GM21576 (cell line): ENCODE measurements at regions not wholly inside any gene's neighbourhood (a gene's known extent, or its start where the extent isn't known, plus 50 kb on each side); places are given as distances from the start of the nearest gene placed in this dataset.

Experiments
- ATAC-seq: cut with Tn5 transposase; IDR thresholded peaks from one replicate; pipeline ENCODE4 v1.9.1; 2021; ENCODE audit warnings: mild to moderate bottlenecking, moderate library complexity; ENCODE audit not compliant: unreplicated experiment

GRCh38 chr5:159422361-159422760, 92.1 kb upstream of the IL12B start:
- ATAC-seq, result no peak

DNA sequence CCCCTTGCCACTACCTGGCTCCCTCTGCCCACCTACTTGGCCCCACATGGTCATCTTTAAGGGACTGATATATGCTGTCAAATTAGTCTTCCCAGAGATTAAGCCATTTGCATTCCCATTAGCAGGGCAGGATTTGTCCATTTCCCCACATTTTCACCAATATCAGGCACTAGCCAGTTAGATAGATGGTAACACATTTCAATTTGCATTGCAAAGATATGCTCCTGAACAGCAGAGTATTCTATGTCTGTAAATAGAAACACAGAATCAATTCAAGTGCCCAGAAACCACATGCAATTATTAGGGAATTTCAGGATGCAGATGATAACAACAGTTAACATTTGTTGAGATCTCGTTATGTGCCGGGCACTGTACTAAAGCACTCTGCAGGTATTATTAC, 92.6 kb upstream of the IL12B start:
- no peak for ATAC-seq

GRCh38 chr5:159424123-159424522, 93.8 kb upstream of the IL12B start:
- no peak for ATAC-seq

GRCh38 chr5:159426694-159427093, 96.4 kb upstream of the IL12B start:
- ATAC-seq, result no peak

DNA sequence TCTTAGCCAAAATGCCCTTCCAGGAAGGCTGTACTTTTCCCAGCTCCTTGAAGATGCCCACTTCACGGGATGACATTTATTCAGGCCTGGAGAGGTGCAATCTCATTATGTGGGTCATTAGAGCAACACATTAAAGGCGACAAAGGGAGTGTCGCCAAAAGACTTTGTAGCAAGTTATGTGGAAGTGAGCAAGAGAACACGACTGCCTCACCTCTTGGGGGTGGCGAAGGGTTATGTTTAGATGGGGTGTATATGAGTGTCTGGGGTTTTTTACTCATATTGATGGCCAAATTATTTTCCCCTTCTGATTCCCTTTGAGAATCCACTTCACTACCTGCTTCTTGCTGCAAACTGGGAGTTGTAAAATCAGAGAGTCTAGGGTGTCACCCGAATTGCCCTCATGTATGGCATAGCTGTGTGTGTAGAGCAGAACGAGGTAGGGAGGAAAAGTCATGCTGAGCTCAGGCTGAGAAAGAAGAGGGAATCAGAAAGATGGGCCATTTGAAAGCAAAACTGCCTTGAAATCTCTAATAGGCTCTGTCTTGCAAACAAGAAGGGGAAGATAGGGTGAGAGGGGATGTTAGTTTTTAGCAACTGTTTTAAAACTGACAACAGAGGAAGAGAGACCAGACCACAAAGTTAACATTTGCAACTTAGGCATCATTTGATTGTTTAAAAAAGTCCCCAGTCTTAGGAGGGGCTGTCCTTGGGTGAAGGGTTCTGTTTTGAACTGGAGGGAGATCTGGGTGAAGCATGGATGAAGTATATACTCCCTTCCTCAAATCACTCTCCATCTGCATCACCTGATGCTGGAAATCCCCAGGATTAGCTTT, 97.1 kb upstream of the IL12B start:
- ATAC-seq, result peak; percentile 70

GRCh38 chr5:159430361-159431012, 100.2 kb upstream of the IL12B start:
- no peak for ATAC-seq

GRCh38 chr5:159435855-159436254, 105.6 kb upstream of the IL12B start:
- ATAC-seq, result no peak

GRCh38 chr5:159438092-159438491, 107.8 kb upstream of the IL12B start:
- ATAC-seq, result no peak

GRCh38 chr5:159439002-159439401, 108.7 kb upstream of the IL12B start:
- no peak for ATAC-seq

GRCh38 chr5:159440235-159440634, 109.9 kb upstream of the IL12B start:
- ATAC-seq, result peak; percentile 81

DNA sequence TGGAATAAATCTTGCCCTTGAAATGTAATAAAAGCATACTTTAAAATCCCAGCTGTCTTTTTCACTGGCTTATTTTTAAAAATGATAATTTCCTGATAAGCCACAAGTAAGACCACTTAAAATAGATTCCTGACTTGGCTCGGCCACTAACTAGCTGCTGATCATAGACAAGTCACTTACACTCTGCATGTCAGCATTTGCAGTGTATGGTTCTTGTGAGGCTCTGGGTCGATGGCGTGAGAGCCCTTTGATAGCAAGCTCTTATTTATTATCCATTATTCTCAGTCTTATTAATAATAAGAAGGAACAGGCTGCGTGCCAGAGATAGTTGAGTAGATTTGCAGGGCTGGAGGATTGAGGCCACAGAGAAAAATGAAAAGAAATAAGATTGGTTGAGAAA, 110.7 kb upstream of the IL12B start:
- ATAC-seq, result no peak

DNA sequence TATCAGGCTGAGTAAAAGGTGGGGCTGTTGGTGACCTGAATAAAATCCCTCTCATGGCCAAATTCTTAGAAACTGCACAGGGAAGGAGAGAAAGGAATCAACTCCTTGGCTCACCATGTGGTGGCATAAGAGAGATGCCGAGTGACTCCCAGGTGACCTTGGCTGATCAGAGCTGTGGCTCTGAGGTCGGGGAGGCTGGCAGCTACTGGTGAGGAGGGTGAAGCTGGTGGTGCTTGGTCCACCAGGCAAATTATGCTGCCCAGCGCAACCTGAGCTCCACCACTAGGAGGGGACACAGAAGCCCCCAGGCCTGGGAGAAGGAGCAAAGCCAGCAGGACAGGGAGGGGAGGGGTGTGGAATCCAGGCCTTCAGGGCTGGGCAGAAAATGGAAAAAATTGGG, 111.2 kb upstream of the IL12B start:
- ATAC-seq, result no peak

DNA sequence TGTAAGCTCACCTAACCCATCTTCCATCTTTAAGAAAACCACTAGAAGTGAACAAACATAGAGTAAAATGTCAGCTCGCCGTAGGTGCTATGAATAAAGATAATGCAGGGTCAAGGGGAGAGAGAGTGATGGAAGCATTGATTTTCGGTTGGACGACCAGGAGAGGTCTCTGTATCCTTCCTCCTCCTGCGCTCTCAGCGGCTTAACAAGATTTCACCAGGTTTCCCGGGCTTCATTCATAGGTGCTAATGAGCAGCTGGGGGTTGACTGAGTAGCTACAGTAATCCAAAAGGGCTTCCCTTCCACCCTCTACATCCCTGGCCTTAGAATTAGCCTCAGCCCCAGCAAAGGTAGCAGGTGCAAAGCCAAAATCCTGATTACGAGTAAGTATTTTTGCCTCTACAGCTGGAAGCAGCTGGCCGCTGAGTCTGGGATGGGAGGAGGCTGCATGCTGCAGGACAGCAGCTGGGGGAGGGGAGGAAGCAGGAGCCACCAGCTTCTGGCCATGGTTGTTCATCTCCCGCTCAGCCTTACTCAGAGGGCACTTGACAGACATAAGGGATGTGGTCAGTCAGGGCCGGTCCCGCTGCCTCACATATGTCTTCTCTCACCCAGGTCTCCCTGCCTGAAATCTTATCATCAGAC, 112.0 kb upstream of the IL12B start:
- ATAC-seq, result no peak

GRCh38 chr5:159444441-159445082, 114.3 kb upstream of the IL12B start:
- ATAC-seq, result no peak

DNA sequence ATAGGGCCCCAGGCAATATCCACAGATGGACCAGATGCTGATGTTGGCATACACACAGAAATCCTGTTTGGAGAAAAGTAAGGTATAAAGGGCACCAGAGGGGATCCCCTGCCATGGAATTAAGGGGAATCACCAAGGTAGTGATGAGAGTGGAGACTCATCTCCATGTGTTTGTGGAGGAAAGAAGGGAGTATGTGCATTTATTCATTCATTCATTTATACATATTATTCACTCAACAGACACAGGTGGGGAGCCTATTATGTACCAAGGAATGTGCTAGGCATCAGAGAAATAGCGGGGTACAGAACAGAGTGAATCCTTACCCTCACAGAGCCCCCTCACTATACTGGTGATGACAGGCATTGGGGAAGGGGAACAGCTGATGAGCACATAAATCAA, 116.8 kb upstream of the IL12B start:
- ATAC-seq, result no peak

DNA sequence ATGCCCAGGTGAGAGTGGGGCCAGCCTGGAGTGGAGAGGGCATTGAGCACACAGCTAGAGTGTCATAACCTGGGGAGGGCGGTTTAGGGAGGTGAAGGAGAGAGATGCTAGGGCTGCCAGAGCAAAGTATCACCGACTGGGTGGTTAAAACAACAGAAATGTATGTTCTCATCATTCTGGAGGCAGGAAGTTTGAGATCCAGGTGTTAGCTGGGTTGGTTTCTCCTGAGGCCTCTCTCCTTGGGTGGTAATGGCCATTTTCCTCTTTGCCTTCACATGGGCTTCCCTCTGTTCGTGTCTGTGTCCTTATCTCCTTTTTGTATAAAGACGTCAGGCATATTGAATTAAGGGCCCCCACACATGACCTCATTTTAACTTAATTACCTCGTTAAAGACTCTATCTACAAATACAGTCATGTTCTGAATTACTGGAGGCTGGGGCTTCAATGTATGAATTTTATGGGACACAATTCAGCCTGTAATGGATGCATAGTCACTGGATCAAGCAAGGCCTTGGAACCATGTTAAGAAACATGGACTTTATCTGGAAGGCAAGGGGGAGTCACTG, 118.6 kb upstream of the IL12B start:
- no peak for ATAC-seq

DNA sequence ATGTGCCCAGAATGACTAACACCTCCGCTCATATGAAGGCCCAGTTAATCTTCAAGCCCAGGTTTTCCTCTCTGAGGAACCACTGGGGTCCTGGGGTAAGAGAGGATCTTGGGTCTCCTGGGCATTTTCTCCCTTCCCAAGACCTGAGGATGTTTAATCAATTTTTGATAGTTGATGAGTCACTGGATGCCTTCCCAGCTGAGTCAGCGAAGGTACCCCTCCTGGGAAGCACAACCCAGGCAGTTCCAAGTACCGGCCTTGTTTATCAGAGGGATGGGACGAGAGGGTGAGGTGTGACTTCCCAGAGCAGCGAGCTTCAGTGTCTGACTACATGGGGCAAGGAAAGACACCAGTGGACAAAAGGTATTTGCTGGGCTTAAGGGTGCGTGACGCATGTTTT, 119.6 kb upstream of the IL12B start:
- no peak for ATAC-seq

- no peak for ATAC-seq
Measured at GRCh38 chr5:159450417-159450816, 120.1 kb upstream of the IL12B start.

DNA sequence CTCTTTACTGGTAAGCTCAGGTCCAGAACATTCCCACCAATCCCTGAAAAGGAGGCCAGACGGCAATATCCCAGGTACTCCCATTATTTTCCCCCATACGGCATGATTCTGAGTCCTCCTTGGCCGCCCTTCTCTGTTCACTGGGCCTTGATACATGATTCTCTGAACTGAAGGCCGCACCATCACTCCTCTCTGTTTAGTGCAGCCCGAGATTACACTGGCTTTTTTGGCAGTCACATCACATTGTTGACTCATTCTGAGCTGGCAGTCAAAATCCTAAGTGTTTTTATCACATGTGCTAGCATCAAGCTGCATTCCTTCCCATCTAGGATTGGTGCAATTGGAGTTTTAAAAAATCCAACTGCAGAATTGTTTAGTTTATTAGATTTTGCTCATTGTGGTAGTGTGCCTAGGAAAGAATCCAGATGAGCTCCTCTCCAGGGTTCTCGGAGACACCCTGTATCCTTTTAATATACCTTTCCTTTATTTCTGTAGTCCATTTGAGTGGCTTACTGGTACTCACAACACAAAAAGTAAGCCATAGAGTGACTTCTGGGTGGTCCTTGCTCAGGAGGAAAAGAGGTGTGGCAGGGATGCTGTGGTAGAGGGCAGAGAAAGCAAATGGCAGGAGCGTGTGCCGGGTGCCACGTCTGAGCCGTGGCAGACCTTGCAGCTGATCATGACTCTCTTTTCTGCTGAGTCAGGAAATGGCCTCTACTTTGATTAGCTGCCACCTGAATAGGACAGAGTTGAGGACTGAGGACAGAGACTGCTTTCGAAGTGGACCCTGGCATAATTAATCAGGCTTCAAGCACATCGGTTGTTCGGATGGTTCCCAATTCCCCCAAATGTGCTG, 121.1 kb upstream of the IL12B start:
- ATAC-seq, result no peak

DNA sequence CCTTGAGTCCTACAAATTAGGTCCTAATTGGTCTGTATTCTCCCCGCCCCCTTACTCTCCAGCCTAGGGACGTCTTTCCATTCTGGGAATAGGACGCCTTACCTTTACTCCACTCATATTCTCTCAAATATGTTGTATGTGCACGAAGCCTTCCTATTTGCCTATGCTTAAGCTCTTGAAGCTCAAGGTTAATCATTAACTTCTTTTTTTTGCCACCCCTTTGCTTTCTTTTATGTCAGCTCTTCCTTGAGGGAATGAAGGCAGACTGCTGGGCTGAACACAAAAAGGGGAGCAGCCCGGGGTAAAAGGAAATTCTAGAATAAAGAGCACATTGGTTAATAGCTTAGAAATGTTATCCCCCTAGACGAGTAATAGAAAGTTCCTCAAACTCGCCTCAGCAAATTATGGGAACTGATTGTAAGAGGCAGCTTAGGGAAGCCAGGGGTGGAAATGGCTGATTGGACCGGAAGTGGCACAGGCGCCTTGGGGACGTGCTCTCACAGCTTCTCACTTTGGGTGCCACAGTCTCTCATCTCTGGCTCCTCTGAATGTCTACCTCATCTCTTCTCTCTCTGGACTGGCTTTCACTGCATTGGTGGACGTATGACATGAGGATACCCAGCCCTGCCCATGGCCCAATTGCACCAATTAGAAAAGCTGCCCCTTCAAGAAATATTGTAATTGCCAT, 122.3 kb upstream of the IL12B start:
- no peak for ATAC-seq
